Right lobe of liver (tissue), 6 donors: ENCODE measurements at regions not wholly inside any gene's neighbourhood (a gene's known extent, or its start where the extent isn't known, plus 50 kb on each side); places are given as distances from the start of the nearest gene placed in this dataset.

Experiments
- ATAC-seq, 4 donors: fragments of 200-7000 bp; cut with Tn5 transposase; one replicate each; pipeline ENCODE4 v1.9.1; 2020; ENCODE audit warnings: mild to moderate bottlenecking in 4 of 4, moderate library complexity in 4 of 4
- DNase-seq, 3 donors: peaks; one replicate each; pipeline ENCODE4 v3.0.0-alpha.2; 2020
- H3K27ac ChIP-seq, 3 donors: fragments of 200-600 bp; one replicate each; pipeline ENCODE4 v1.8.0; 2022
- H3K27me3 ChIP-seq, 2 donors: fragments of 200-600 bp; one replicate each; pipeline ENCODE4 v1.8.0; 2022
- H3K36me3 ChIP-seq, 4 donors: fragments of 200-600 bp; sonication (generic) in 1 of 4; one replicate each; pipeline versions ENCODE4 v1.5.1 to v1.8.0; 2017 to 2022; ENCODE audit warnings: control low read depth in 1 of 4
- H3K4me1 ChIP-seq, 4 donors: fragments of 200-600 bp; sonication (generic) in 1 of 4; one replicate each; pipeline versions ENCODE4 v1.5.1 to v1.8.0; 2017 to 2022; ENCODE audit warnings: control low read depth in 1 of 4
- H3K4me3 ChIP-seq, 3 donors: fragments of 200-600 bp; one replicate each; pipeline ENCODE4 v1.8.0; 2022
- H3K9me3 ChIP-seq, 4 donors: fragments of 200-600 bp; sonication (generic) in 1 of 4; one replicate each; pipeline versions ENCODE4 v1.5.1 to v1.8.0; 2017 to 2022; ENCODE audit warnings: control low read depth in 1 of 4
- CTCF ChIP-seq, 4 donors: fragments of 200-600 bp in 3 of 4; fragments of 450-650 bp in 1 of 4; IDR thresholded peaks; one replicate each; pipeline versions ENCODE4 v1.5.1 to v1.8.0; 2016 to 2022; ENCODE audit warnings: antibody characterized with exemption in 4 of 4, mild to moderate bottlenecking in 2 of 4
- POLR2A ChIP-seq: fragments of 450-650 bp; IDR thresholded peaks from one replicate; pipeline ENCODE4 v1.6.1; 2017; ENCODE audit warnings: antibody characterized with exemption, mild to moderate bottlenecking
- WGBS: methylation state at CpG from one replicate; pipeline ENCODE4 v1.1.6; 2018; ENCODE audit warnings: low coverage, low lambda C conversion rate; ENCODE audit not compliant: insufficient coverage; ENCODE audit errors: missing lambda C conversion rate; 5-methylcytosine and 5-hydroxymethylcytosine counted together
- intact Hi-C, 2 donors: fragments of 100-400 bp; cut with DNase I; formaldehyde crosslinking; loops; one replicate each; pipeline versions ENCODE4 v1.11.2 to v1.14.1; 2022
- donor health status: DM: no; HTN: yes; CAD: no.
- donor health status: DM: no; HTN: no; CAD: no.
- donor health status: DM: no; HTN: no; CAD: no.
- donor health status: DM: no; HTN: yes; CAD: no.
- donor health status: DM: no; HTN: yes; CAD: no.

GRCh38 chr4:134668237-134668636 lies 466.6 kb upstream of the PABPC4L start:
- no peak for DNase-seq
- intact Hi-C loops: no loop called here
- Histone ChIP-seq H3K36me3 (no peaks in the 10 kb centered on the region), H3K4me3 (no peak overlapping the region), H3K4me1 (no peaks in the 10 kb centered on the region), H3K27ac (no peak overlapping the region), H3K27me3 (no peaks in the 10 kb centered on the region), H3K9me3 (no peaks in the 10 kb centered on the region)
- no peak for TF ChIP-seq POLR2A
- no peak for TF ChIP-seq CTCF (IDR thresholded peaks at IDR 0.05)
- no peak for ATAC-seq
- WGBS: 54% methylated on average over 2 of the region's 2 CpGs

GRCh38 chr4:134666640-134667039 lies 465.1 kb upstream of the PABPC4L start:
- ATAC-seq (no peak), DNase-seq (no peak)
- H3K9me3 ChIP-seq: no peaks in the 10 kb centered on the region
- H3K27ac ChIP-seq: no peak overlapping the region
- TF ChIP-seq CTCF (IDR thresholded peaks at IDR 0.05) (no peak), POLR2A (no peak)
- H3K27me3 ChIP-seq: no peaks in the 10 kb centered on the region
- 80% methylated on average over 1 of the region's 4 CpGs for WGBS
- no peak overlapping the region for H3K4me3 ChIP-seq
- intact Hi-C loops: no loop called here
- no peaks in the 10 kb centered on the region for H3K36me3 ChIP-seq
- H3K4me1 ChIP-seq: no peaks in the 10 kb centered on the region

GRCh38 chr4:134665429-134665828 lies 463.8 kb upstream of the PABPC4L start:
- TF ChIP-seq POLR2A: no peak
- no peak for TF ChIP-seq CTCF (IDR thresholded peaks at IDR 0.05)
- DNase-seq: no peak
- intact Hi-C loops: no loop called here
- no peak overlapping the region for H3K27ac ChIP-seq
- H3K4me3 ChIP-seq: no peak overlapping the region
- 27% methylated on average over 2 of the region's 2 CpGs for WGBS
- no peak for ATAC-seq
- H3K36me3 ChIP-seq: no peaks in the 10 kb centered on the region
- H3K27me3 ChIP-seq: no peaks in the 10 kb centered on the region
- H3K4me1 ChIP-seq: no peaks in the 10 kb centered on the region
- no peaks in the 10 kb centered on the region for H3K9me3 ChIP-seq

- WGBS: 63% methylated on average over 1 of the region's 1 CpG
- DNase-seq (no peak), ATAC-seq (no peak)
- no peaks in the 10 kb centered on the region for H3K27me3 ChIP-seq
- no peak overlapping the region for H3K4me3 ChIP-seq
- no peaks in the 10 kb centered on the region for H3K4me1 ChIP-seq
- H3K27ac ChIP-seq: no peak overlapping the region
- no peaks in the 10 kb centered on the region for H3K9me3 ChIP-seq
- TF ChIP-seq POLR2A (no peak), CTCF (IDR thresholded peaks at IDR 0.05) (no peak)
- intact Hi-C loops: no loop called here
- no peaks in the 10 kb centered on the region for H3K36me3 ChIP-seq
These were observed 462.2 kb upstream of the PABPC4L start for GRCh38 chr4:134663742-134664141.

- H3K27me3 ChIP-seq: no peaks in the 10 kb centered on the region
These were observed 448.9 kb upstream of the PABPC4L start for GRCh38 chr4:134650461-134650860.

More at GRCh38 chr4:134650461-134650860, 448.9 kb upstream of the PABPC4L start:
- intact Hi-C loops: no loop called here
- H3K4me1 ChIP-seq: no peaks in the 10 kb centered on the region
- TF ChIP-seq CTCF (IDR thresholded peaks at IDR 0.05) (no peak), POLR2A (no peak)
- no peak overlapping the region for H3K4me3 ChIP-seq
- H3K27ac ChIP-seq: no peak overlapping the region
- no peak for DNase-seq
- WGBS: 67% methylated on average over 2 of the region's 2 CpGs
- no peak for ATAC-seq
- H3K9me3 ChIP-seq: no peaks in the 10 kb centered on the region
- H3K36me3 ChIP-seq: no peaks in the 10 kb centered on the region
